HG03175 (cell line): ENCODE measurements at regions not wholly inside any gene's neighbourhood (a gene's known extent, or its start where the extent isn't known, plus 50 kb on each side); places are given as distances from the start of the nearest gene placed in this dataset.
"Not testable (repeated sequence)": the region's sequence is repeated elsewhere in the genome, so short reads cannot be mapped to it uniquely, and the experiment has no call there.

Experiments used
- ATAC-seq: cut with Tn5 transposase; IDR thresholded peaks from one replicate; pipeline ENCODE4 v1.9.1; 2021; ENCODE audit warnings: mild to moderate bottlenecking, moderate library complexity; ENCODE audit not compliant: unreplicated experiment

DNA sequence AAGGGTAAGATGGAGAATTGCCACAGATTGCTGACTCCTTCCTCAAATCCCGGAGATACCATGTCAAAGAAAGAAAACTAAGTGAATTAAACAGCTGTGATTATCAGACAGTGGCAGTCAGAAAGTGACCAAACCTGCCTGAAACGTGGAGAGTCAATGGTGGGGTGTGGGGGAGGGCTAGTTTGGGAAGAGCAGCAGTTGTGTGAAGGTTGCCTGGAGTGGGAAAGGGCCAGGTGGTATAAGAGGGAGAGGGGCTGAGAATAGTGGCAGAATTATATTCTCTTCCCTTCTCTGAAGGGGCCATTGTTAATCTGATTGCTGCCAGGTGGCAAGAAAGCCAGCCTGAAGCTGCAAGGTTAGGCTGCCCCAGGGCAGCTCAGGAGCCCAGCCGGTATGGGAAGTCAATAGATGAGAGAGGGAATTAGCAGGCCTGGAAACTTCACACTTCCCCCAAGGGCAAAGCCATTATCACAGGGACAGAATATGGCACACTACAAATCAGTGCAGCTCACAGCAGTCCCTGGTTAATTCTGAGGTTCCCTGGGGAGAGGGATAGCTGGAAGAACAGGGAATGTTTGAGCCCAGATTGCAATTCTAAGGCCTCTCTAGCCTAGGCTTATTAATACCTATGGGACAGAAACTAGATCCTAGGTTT lies 83.9 kb upstream of the ITGB1 start:
- no peak for ATAC-seq

DNA sequence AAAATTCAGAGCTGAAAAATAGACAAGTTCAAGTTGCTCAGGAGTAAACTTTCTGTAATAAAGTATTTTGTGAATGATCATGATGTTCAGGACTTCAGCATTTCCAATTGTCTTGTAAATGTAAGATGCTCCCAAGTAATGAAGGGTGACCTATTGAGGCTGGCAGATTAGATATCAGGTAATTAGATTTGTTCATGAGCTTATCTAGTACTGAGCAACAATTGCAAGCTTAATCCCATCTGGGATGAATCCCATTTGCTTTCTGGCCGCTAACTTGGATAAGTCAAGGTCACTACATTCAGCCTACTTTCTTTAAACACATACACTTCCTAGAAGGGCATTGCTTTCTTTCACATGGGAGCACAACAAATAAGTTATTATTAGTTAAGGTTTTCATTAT lies 82.4 kb upstream of the ITGB1 start:
- ATAC-seq, result no peak

DNA sequence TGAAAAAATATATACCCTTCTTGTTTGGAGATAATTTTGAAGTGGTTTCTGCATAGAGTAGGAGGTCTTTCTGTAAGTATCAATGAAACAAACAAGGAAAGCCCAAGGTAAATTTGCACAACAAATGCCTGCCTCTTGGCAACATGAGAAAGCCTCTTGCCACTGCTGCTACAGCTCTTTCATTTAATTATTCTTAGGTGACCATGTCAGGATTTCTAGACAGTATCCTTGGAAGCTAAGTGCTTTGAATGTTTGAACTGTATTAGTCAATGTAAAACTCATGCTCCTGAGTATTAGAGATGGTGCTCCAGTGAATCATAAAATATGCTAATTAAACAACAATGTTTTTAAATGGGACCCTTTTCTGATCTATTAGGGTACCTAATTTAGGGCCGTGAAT lies 81.2 kb upstream of the ITGB1 start:
- no peak for ATAC-seq

DNA sequence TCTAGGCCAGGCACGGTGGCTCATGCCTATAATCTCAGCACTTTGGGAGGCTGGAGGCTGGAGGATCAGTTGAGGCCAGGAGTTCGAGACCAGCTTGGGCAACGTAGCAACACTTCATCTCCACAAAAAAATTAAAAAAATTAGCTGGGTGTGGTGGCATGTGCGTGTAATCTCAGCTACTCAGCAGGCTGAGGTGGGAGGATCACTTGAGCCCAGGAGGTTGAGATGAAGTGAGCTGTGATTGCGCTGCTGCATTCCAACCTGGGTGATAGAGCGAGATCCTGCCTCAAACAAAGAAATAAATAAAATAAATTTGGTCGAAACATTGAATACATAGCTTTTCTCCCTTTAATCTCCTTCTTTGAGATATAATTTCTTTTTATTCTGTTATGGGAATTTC lies 80.6 kb upstream of the ITGB1 start:
- ATAC-seq, result no peak

DNA sequence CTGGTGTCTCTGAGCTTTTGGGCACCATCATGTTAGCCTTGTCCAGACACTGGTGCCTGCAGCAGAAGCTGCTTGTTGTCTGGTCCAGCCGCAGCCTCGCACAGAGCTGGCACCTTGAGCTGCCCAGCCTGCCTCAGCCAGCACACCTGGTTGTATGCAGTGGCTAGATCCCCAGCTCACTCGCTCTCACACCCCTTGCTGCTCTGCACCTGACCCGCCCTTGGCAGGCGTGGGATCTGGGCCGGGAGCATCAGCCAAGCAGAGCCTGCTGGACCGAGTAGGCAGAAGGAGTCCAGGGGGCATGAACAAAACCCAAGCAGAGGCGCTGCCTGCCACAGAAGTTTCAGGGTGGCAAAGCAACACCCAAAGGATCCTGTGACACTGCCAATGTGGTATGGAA lies 79.7 kb upstream of the ITGB1 start:
- no peak for ATAC-seq

DNA sequence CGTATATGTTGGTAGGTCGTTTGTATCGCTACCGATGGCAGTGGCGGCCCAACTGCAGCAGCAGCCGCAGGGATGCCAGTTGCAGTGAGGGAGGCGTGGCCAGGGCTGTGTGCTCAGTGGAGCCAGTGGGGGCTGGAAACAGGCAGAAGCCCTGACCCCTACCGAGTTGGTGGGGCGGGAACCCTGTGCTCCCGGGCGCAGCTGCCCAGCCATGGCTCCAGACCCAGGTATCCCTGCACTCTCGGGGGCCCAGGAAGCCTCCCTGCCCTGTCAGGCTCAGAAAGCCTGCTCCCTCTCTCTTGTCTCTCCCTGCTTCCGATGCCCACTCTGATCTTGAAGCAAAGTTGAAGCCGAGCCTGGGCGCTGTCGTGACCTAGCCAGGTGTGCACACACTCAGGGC lies 78.6 kb upstream of the ITGB1 start:
- no peak for ATAC-seq

DNA sequence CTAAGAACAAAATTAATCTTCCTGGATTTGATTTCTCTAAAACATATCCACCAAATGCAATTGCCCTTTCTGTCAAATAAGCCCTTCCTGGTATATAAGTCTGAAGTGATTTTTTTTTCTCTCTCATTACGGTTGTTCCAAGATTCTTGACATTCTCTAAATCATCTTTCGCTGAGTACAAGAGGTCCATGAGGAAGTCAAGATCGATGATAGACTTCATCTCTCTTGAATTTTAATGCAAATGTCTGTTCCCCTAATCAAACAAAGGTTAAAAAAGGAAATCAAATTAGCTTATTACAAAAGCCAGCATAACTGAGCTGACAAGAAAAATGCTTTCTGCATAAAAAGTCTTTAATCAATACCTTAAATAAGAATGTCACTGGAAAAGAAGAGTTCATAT lies 77.4 kb upstream of the ITGB1 start:
- ATAC-seq, result no peak

DNA sequence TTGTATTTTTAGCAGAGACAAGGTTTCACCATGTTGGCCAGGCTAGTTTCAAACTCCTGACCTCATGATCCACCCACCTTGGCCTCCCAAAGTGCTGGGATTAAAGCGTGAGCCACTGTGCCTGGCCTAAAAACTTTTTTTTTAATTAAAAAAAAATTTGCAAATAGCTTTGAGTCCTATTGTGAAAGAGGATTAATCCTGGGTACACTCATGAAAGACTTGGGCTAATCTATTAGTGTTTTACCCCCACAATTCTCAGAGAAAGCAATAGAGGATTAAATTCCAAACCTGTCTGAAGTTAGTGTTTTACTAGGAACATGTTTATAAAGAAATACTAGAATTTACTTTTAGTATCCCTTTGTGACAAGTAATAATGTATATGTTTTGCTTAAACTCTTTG lies 76.9 kb upstream of the ITGB1 start:
- ATAC-seq, result no peak

DNA sequence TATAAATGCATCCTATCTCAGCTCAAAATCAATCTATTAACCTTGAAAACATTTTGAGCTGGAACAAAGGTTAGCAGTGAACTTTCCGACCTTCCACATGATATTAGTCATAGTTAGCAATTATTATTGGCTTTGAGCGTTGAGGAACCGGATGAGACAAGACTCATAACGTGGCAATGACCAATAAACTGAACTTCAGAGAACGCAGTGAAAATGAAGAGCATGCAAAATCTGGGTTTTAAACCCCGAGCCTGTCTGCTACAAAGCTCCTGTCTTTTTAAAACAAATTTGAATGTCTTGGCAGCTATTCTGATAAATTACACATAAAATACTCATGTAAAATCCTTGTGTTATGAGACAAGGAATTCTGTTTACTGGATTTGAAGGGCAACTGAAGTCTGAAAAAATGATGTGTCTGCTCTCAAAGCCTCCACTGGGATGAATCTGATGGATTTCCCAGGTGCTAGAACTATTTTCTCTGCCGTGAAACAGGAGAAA lies 74.7 kb upstream of the ITGB1 start:
- ATAC-seq, result no peak

DNA sequence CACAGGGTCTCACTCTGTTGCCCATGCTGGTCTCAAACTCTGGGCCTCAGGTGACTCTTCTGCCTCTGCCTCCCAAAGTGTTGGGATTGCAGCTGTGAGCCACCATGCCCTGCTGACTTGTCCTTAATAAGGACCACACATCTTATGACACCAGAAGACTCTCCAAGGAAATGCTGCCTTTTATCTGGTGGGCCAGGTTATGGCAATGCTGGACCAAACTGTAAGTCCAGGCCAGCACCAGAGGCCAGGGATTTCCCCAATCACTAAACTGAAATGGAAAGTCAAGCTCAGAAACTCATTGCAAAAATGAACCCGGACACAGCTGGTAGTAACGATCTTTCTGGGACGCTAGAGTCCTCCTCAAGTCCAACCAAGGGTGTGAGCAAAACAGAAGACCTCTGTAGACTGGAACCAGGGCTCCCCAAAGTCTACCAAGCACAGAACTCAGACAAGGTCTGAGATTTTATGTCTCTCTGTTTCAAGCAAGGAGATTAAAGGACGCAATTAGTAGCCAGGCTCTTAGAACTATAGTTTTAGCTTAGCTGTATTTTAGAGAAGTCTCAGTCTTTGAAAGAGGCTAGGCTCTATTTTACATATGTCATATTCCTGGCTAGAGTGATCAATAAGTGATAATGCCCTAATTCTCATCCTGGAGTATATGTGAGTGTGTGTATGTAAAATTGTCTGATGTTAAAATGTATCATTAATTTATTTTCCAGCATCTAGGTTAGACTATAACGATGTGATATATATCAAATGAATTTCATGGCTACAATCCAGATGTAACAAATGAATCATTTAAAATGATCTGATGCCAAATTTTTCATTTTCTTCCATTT lies 74.0 kb upstream of the ITGB1 start:
- ATAC-seq, result no peak

DNA sequence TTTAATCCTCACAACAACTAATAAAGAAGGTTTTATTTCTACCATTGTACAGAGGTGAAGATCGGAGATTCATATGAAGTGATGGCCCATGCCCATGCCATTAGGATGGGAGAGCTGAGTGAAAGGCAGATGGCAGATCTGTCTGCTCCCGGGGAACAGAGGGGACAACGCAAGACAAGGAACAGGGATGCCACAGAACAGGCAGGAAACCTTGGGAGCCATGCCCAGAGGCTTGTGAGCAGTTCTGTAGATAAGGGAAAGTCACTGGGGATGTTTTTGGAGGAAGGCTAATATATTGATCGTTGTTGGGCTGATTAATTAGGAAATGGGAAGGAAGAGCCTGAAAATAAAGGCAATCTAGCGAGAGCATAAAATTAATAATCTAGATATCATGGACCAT lies 73.1 kb upstream of the ITGB1 start:
- ATAC-seq, result no peak

DNA sequence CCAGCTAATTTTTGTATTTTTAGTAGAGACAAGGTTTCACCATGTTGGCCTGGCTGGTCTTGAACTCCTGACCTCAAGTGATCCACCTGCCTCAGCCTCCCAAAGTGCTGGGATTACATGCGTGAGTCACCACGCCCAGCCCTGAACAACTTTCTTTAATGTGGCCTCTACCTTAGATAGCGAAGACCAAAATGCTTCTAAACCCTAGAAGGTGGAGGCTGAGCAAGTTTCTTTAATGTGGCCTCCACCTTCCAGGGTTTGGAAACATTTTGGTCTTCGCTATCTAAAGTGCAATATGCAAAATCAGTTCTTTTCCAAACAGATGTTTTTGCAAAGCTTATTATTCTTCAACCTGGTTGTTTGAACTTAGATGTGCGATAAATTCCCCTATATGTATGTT lies 70.5 kb upstream of the ITGB1 start:
- ATAC-seq, result not testable (repeated sequence)

DNA sequence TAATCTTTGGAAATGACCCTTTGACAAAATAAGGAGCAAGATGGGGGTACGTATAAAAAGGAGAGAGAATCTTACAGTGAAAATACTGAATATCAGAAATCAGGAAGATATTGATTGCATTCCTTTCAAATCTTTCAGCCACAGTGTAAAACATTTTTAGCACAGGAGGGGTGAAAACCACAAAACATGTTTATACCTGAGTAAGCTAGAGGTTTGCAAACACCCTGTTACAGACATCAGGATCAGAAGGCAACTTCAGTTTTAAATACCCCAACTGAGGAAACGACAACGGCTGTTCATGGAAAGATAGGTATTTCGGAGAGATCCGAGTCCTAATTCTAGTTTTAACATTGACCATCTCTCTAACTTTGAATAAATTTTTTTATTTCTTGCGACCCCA lies 69.1 kb upstream of the ITGB1 start:
- ATAC-seq, result no peak

DNA sequence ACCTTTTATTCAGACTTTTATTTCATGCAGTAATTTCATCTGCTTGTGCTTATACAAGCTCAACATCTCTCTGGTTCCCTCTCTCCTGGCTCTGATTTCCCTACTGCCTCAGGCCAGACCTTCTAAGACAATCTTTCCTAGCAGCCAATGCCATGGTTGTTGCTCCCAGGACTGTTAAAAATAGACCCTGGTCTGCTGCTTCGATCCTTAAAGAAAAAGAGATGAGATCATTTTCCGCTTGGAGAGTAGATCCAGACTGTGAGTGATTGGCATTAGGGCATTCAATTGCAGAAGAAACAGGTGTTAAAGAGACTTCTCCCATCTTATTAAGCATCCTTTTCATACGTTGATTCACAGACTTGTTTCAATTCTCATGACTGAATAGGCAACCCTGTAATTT lies 68.4 kb upstream of the ITGB1 start:
- ATAC-seq, result no peak

DNA sequence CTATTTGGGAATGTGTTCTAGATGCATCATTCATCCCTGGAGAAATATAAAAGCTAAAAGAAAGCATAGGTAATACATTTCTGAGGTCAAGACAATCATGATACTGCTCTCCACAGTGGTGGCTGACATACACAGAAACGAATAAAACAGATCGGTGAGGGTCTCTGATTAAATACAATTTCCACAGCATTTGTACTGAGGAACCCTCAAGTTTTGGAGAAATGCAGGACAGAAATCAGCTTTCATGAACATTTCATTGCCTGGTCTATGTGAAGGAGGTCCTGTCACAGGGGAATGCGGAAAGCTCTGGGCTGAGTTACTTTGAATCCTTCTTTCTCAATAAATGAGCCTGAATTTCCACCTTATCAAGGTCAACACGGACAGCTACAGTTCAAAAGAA lies 67.9 kb upstream of the ITGB1 start:
- no peak for ATAC-seq

DNA sequence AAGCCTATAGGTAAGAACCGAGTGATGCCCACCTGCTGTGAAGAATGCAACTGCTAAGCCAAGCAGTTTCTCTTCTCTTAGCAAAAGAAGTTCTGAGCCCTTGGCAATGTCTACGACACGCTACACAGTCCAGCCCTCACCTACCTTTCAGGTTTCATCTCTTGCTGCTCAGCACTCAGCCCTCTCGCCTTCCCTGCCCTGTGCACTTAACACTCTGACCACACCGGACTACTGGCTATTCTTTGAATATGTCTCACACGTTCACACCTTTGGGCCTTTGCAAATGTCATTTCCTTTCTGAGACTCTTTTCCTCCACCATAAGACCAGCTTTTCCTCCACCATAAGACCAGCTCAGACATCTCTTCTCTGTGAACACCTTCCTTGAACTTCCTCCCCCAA lies 67.0 kb upstream of the ITGB1 start:
- ATAC-seq, result peak; percentile 97

DNA sequence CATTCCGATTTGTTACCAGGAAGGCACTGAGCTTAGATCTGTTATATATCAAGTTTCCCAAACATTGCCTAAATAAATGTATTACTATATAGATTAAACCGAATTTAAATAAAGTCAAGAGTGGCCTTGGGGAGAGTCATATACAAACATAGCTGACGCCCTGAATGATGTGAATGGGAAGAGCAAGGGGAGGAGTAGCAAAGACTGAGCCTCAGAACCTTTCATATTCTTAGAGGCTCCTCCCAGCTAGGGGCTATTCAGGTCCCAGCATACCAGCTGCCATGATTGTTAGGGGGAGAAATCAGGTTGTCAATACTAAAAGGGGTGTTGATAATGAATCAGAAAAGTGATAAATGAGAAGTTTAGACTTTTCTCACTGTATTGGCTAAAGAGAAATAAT lies 64.7 kb upstream of the ITGB1 start:
- no peak for ATAC-seq

DNA sequence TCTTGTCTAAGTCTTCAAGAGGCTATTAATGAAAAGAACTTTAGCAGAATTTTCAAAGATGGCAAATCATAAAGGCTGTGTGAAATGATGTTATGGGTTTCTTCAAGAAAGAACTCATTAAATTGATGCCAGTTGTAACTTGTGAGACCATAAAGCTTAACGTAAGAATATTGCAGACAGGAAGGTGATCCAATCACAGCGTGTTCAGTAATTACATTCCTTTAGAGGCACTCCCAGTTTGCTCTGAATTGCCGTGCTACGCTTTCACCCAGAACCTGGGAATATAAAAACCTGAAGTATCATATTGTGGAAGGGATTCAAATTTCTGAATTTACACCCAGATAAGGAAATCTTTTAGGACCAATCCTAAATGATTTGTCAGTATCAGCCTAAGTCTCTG lies 64.1 kb upstream of the ITGB1 start:
- no peak for ATAC-seq

DNA sequence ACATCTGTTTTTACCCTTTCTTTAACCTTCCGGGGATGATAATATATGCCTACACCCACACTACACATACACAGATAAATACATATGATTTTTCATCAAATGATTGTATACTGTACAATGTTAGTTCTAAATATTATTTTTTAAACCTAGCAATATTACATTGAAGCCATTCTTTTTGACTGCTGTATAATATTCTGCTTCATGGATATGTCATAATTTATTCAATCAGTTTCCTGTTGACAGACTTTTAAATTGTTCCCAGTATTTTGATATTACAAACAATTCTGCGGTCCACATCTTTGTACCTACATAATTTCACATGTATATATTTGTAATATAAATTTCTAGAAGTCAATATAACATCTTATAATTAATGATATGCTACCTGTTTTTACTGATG lies 59.0 kb upstream of the ITGB1 start:
- no peak for ATAC-seq

DNA sequence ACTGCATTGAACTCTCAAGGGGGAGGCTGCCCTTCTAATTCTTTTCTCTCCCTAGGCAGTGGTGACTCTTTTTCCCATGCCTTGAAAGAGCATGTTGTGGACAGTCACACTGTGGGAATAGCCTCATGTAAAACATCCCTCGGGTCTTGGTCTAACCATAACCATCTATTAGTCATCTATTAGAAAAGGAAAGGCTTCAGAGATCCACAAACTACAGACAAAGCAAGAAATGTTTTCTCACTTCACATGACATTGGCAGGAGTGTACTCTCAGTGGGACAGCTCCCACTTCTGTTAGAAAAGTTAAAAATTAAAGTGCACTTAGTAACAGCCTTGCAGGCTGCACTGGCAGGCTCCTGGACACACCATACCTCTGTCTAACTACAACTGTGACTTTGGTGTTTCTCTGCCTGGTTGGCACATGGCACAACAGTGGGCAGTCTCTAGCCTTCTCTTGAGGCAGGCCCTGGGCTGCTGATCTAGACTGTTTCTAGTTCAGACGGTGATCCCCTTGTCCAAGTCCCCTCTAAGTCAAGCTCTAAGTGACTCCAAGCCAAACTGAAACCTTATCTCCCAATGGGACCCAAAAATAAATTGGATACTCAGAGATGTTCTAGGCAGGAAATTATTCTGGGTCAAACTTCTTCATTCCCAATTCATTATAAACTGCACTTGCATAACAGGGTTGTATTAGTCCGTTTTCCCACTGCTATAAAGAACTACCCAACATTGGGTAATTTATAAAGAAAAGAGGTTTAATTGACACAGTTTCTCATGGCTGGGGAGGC lies 57.9 kb upstream of the ITGB1 start:
- no peak for ATAC-seq

DNA sequence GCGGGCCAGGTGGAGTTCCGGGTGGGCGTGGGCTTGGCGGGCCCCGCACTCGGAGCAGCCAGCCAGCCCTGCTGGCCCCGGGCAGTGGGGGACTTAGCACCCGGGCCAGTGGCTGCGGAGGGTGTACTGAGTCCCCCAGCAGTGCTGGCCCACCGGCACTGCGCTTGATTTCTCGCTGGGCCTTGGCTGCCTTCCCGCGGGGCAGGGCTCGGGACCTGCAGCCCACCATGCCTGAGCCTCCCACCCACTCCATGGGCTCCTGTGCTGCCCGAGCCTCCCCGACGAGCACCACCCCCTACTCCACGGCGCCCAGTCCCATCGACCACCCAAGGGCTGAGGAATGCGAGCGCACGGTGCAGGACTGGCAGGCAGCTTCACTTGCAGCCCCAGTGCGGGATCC lies 55.3 kb upstream of the ITGB1 start:
- ATAC-seq, result not testable (repeated sequence)

DNA sequence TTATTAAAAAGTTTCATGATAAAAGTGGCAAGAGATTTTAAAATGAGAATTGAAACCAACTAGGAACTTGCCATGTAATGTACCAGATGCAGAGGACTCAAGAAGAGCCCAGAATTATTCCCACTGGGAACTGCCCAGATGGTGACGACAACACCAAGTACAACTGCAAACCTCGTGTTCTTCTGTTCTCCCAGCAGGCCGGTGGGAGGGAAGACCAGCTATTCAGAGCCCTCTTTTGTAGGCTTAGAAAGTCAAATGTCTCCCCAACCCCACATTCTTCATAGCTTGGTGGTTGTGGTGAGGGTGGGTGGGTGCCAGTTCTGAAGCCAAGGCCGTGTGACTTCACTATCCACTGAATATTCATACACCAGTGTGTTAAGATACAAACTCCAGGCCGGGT lies 54.3 kb upstream of the ITGB1 start:
- no peak for ATAC-seq
